Upper lobe of left lung (tissue), 4 donors: ENCODE measurements at regions not wholly inside any gene's neighbourhood (a gene's known extent, or its start where the extent isn't known, plus 50 kb on each side); places are given as distances from the start of the nearest gene placed in this dataset.

Experiments used
- POLR2AphosphoS5 ChIP-seq, 2 donors: sonication (generic); formaldehyde crosslinking; IDR thresholded peaks; one replicate each; pipeline ENCODE4 v1.5.1; 2017; ENCODE audit warnings: antibody characterized with exemption in 2 of 2
- TF ChIP-seq, protein P1 (sequence below), 6 experiments: fragments of 450-650 bp in 4 of 6; fragments of 200-600 bp in 2 of 6; sonication (generic) in 2 of 6; IDR thresholded peaks; one replicate each; pipeline ENCODE4 v1.5.1; 2016 to 2019; ENCODE audit warnings: antibody characterized with exemption in 6 of 6

- TF ChIP-seq, protein P1, sequence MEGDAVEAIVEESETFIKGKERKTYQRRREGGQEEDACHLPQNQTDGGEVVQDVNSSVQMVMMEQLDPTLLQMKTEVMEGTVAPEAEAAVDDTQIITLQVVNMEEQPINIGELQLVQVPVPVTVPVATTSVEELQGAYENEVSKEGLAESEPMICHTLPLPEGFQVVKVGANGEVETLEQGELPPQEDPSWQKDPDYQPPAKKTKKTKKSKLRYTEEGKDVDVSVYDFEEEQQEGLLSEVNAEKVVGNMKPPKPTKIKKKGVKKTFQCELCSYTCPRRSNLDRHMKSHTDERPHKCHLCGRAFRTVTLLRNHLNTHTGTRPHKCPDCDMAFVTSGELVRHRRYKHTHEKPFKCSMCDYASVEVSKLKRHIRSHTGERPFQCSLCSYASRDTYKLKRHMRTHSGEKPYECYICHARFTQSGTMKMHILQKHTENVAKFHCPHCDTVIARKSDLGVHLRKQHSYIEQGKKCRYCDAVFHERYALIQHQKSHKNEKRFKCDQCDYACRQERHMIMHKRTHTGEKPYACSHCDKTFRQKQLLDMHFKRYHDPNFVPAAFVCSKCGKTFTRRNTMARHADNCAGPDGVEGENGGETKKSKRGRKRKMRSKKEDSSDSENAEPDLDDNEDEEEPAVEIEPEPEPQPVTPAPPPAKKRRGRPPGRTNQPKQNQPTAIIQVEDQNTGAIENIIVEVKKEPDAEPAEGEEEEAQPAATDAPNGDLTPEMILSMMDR (IDR thresholded peaks at IDR 0.05): no peak
- no peak for TF ChIP-seq POLR2AphosphoS5 (IDR thresholded peaks at IDR 0.05)
Observed at GRCh38 chr1:184810735-184811343, 56.2 kb upstream of the EDEM3 start.
